Head of caudate nucleus (tissue), 42 donors: ENCODE measurements at regions not wholly inside any gene's neighbourhood (a gene's known extent, or its start where the extent isn't known, plus 50 kb on each side); places are given as distances from the start of the nearest gene placed in this dataset.

Source experiments
- DNase-seq, 42 donors: peaks; one replicate each; pipeline versions ENCODE4 v3.0.0 to v3.0.0-alpha.2; 2020 to 2021; ENCODE audit warnings: mixed read lengths in 7 of 42
- intact Hi-C: fragments of 100-400 bp; cut with DNase I; formaldehyde crosslinking; loops from one replicate; pipeline ENCODE4 v1.15.0; 2022

GRCh38 chr6:91043751-91044150 lies 456.9 kb upstream of the MAP3K7 start:
- intact Hi-C loops = no loop called here
- DNase-seq = no peak

- no peak for DNase-seq
Measured at GRCh38 chr6:91042656-91043055, 455.8 kb upstream of the MAP3K7 start.

GRCh38 chr6:91033964-91034363 lies 447.1 kb upstream of the MAP3K7 start:
- DNase-seq = no peak
- intact Hi-C loops = no loop called here

More at GRCh38 chr6:91042656-91043055, 455.8 kb upstream of the MAP3K7 start:
- intact Hi-C loops = no loop called here

GRCh38 chr6:91031581-91031980 lies 444.7 kb upstream of the MAP3K7 start:
- DNase-seq = no peak
- intact Hi-C loops = no loop called here

GRCh38 chr6:91029211-91029610 lies 442.3 kb upstream of the MAP3K7 start:
- DNase-seq = peak in 10 of 42 donors; percentile 1 to 36 (median 6)
- intact Hi-C loops = no loop called here

- no peak for DNase-seq
- intact Hi-C loops = no loop called here
Measured at GRCh38 chr6:91023529-91023928, 436.7 kb upstream of the MAP3K7 start.

GRCh38 chr6:91020744-91021143 lies 433.9 kb upstream of the MAP3K7 start:
- intact Hi-C loops = no loop called here
- no peak for DNase-seq

GRCh38 chr6:91018586-91018985 lies 431.7 kb upstream of the MAP3K7 start:
- intact Hi-C loops = no loop called here
- no peak for DNase-seq

GRCh38 chr6:91013511-91013910 lies 426.6 kb upstream of the MAP3K7 start:
- DNase-seq = no peak
- intact Hi-C loops = no loop called here

GRCh38 chr6:90997076-90997475 lies 410.2 kb upstream of the MAP3K7 start:
- intact Hi-C loops = no loop called here
- no peak for DNase-seq

- intact Hi-C loops = no loop called here
- DNase-seq = no peak
Measured at GRCh38 chr6:90993770-90994169, 406.9 kb upstream of the MAP3K7 start.

- DNase-seq = no peak
- intact Hi-C loops = no loop called here
Measured at GRCh38 chr6:90989763-90990162, 402.9 kb upstream of the MAP3K7 start.

GRCh38 chr6:90984066-90984465 lies 397.2 kb upstream of the MAP3K7 start:
- intact Hi-C loops = no loop called here

GRCh38 chr6:90983462-90983861 lies 396.6 kb upstream of the MAP3K7 start:
- intact Hi-C loops = no loop called here

More at GRCh38 chr6:90984066-90984465, 397.2 kb upstream of the MAP3K7 start:
- peak in 1 of 42 donors; percentile 1 for DNase-seq

GRCh38 chr6:90982581-90982980 lies 395.7 kb upstream of the MAP3K7 start:
- DNase-seq = no peak
- intact Hi-C loops = no loop called here

More at GRCh38 chr6:90983462-90983861, 396.6 kb upstream of the MAP3K7 start:
- no peak for DNase-seq

- intact Hi-C loops = no loop called here
- no peak for DNase-seq
Measured at GRCh38 chr6:90982051-90982450, 395.2 kb upstream of the MAP3K7 start.

GRCh38 chr6:90978046-90978445 lies 391.2 kb upstream of the MAP3K7 start:
- no peak for DNase-seq
- intact Hi-C loops = no loop called here

- no peak for DNase-seq
- intact Hi-C loops = no loop called here
Measured at GRCh38 chr6:90977513-90977912, 390.6 kb upstream of the MAP3K7 start.

GRCh38 chr6:90976341-90976740 lies 389.5 kb upstream of the MAP3K7 start:
- DNase-seq = no peak
- intact Hi-C loops = no loop called here

GRCh38 chr6:90975741-90976140 lies 388.9 kb upstream of the MAP3K7 start:
- intact Hi-C loops = no loop called here
- DNase-seq = no peak

- intact Hi-C loops = no loop called here
- DNase-seq = no peak
Measured at GRCh38 chr6:90973188-90973587, 386.3 kb upstream of the MAP3K7 start.

GRCh38 chr6:90970672-90971071 lies 383.8 kb upstream of the MAP3K7 start:
- no peak for DNase-seq
- intact Hi-C loops = no loop called here
